IMR-90 (cell line): ENCODE measurements at regions not wholly inside any gene's neighbourhood (a gene's known extent, or its start where the extent isn't known, plus 50 kb on each side); places are given as distances from the start of the nearest gene placed in this dataset.

ENCODE experiments used
- ATAC-seq: fragments of 200-7000 bp; cut with Tn5 transposase; 2 replicates; pipeline ENCODE4 v1.9.1; 2020; ENCODE audit warnings: low read depth, mild to moderate bottlenecking, moderate library complexity
- BruUV-seq: library from RNA; stranded (reverse); fragments of 400-500 nt; replicated peaks from 2 replicates; lab custom pipeline; 2021; lab: Mats Ljungman, UMichigan
- CTCF ChIA-PET: fragments of 300-600 bp; formaldehyde crosslinking; extraction: SDS; loops from one replicate; lab custom pipeline; 2021; ENCODE audit warnings: antibody characterized with exemption; lab: Yijun Ruan, JAX
- POLR2A ChIA-PET: fragments of 300-600 bp; sonication (Branson Sonifier 250); formaldehyde crosslinking; loops from one replicate; lab custom pipeline; 2022; ENCODE audit warnings: antibody characterized with exemption; ENCODE audit not compliant: unreplicated experiment; lab: Charles Lee
- DNase-seq: peaks from one replicate; pipeline ENCODE4 v3.0.0; 2013
- H2AFZ ChIP-seq: replicated peaks from 2 replicates; pipeline ENCODE3; 2013; ENCODE audit warnings: low read length, mild to moderate bottlenecking; ENCODE audit not compliant: poor library complexity
- H2AK5ac ChIP-seq: 2 replicates; pipeline ENCODE4 v1.6.1; 2013; ENCODE audit warnings: low read depth, low read length, inconsistent platforms
- H2AK9ac ChIP-seq: replicated peaks from 2 replicates; pipeline ENCODE3; 2013; ENCODE audit warnings: mild to moderate bottlenecking, low read depth, low read length, moderate library complexity; ENCODE audit not compliant: poor library complexity
- H2BK120ac ChIP-seq: 2 replicates; pipeline ENCODE4 v1.6.1; 2013; ENCODE audit warnings: low read depth, low read length, inconsistent platforms
- H2BK15ac ChIP-seq: 3 replicates; pipeline ENCODE4 v1.6.1; 2013; ENCODE audit warnings: low read depth, low read length, inconsistent platforms
- H2BK20ac ChIP-seq: 2 replicates; pipeline ENCODE4 v1.6.1; 2013; ENCODE audit warnings: low read depth, mild to moderate bottlenecking, inconsistent platforms, low read length, moderate library complexity
- H2BK5ac ChIP-seq: 2 replicates; pipeline ENCODE4 v1.6.1; 2013; ENCODE audit warnings: mild to moderate bottlenecking, low read depth, low read length, inconsistent platforms; ENCODE audit not compliant: poor library complexity, severe bottlenecking
- H3K14ac ChIP-seq: replicated peaks from 2 replicates; pipeline ENCODE4 v1.6.1; 2013; ENCODE audit warnings: low read depth, low read length, inconsistent platforms
- H3K18ac ChIP-seq: 2 replicates; pipeline ENCODE4 v1.6.1; 2013; ENCODE audit warnings: low read depth, low read length, control low read depth
- H3K23ac ChIP-seq: 2 replicates; pipeline ENCODE4 v1.6.1; 2013; ENCODE audit warnings: low read depth, low read length, inconsistent platforms
- H3K27ac ChIP-seq: 2 replicates; pipeline ENCODE4 v1.5.1; 2013; ENCODE audit warnings: mild to moderate bottlenecking, control low read depth, low read length; ENCODE audit not compliant: insufficient read depth
- H3K27me3 ChIP-seq: 2 replicates; pipeline ENCODE4 v1.6.1; 2013; ENCODE audit warnings: low read length; ENCODE audit not compliant: control insufficient read depth, insufficient read depth
- H3K36me3 ChIP-seq: 2 replicates; pipeline ENCODE4 v1.6.1; 2013; ENCODE audit warnings: low read length, mixed read lengths; ENCODE audit not compliant: control insufficient read depth, insufficient read depth
- H3K4ac ChIP-seq: 2 replicates; pipeline ENCODE4 v1.6.1; 2013; ENCODE audit warnings: low read depth, low read length, inconsistent platforms
- H3K4me1 ChIP-seq: 2 replicates; pipeline ENCODE4 v1.6.1; 2013; ENCODE audit warnings: low read length, mixed read lengths; ENCODE audit not compliant: control insufficient read depth, insufficient read depth
- H3K4me2 ChIP-seq: 2 replicates; pipeline ENCODE4 v1.6.1; 2013; ENCODE audit warnings: low read depth, mild to moderate bottlenecking, control low read depth, low read length, moderate library complexity
- H3K4me3 ChIP-seq: 2 replicates; pipeline ENCODE4 v1.5.1; 2013; ENCODE audit warnings: low read depth, mild to moderate bottlenecking, control low read depth, low read length, moderate library complexity; ENCODE audit not compliant: insufficient read depth
- H3K56ac ChIP-seq: 2 replicates; pipeline ENCODE4 v1.6.1; 2013; ENCODE audit warnings: low read length, inconsistent platforms; ENCODE audit not compliant: insufficient read depth; ENCODE audit errors: extremely low read depth
- H3K79me1 ChIP-seq, 2 experiments: 2 replicates each; pipeline ENCODE4 v1.6.1; 2013; ENCODE audit warnings: low read length in 2 of 2, inconsistent platforms in 1 of 2, low read depth in 1 of 2
- H3K9ac ChIP-seq: 2 replicates; pipeline ENCODE4 v1.6.1; 2013; ENCODE audit warnings: low read depth, low read length, control low read depth
- H3K9me1 ChIP-seq: 2 replicates; pipeline ENCODE4 v1.6.1; 2013; ENCODE audit warnings: low read length, inconsistent platforms; ENCODE audit not compliant: insufficient read depth
- H3K9me3 ChIP-seq: 2 replicates; pipeline ENCODE4 v1.6.1; 2013; ENCODE audit warnings: low read length; ENCODE audit not compliant: control insufficient read depth, insufficient read depth
- H4K20me1 ChIP-seq: 2 replicates; pipeline ENCODE4 v1.6.1; 2013; ENCODE audit warnings: low read length, inconsistent platforms; ENCODE audit not compliant: insufficient read depth
- H4K5ac ChIP-seq: 2 replicates; pipeline ENCODE4 v1.6.1; 2013; ENCODE audit warnings: mild to moderate bottlenecking, low read depth, low read length, control low read depth
- H4K8ac ChIP-seq, 2 experiments: 2 replicates each; pipeline ENCODE4 v1.6.1; 2013; ENCODE audit warnings: low read depth in 2 of 2, low read length in 2 of 2, control low read depth in 1 of 2, inconsistent platforms in 1 of 2
- H4K91ac ChIP-seq: 2 replicates; pipeline ENCODE4 v1.6.1; 2013; ENCODE audit warnings: low read depth, low read length, inconsistent platforms; ENCODE audit not compliant: insufficient read depth
- CEBPB ChIP-seq: IDR thresholded peaks from 2 replicates; pipeline ENCODE4 v1.6.1; 2012; ENCODE audit warnings: low read depth, low read length, improper control_type of control experiment
- CHD1 ChIP-seq: IDR thresholded peaks from 2 replicates; pipeline ENCODE4 v1.6.1; 2012; ENCODE audit warnings: low read depth, low read length, improper control_type of control experiment
- POLR2A ChIP-seq: IDR thresholded peaks from 2 replicates; pipeline ENCODE4 v1.6.1; 2012; ENCODE audit warnings: mild to moderate bottlenecking, low read depth, low read length
- RFX5 ChIP-seq: IDR thresholded peaks from 2 replicates; pipeline ENCODE4 v1.8.0; 2012; ENCODE audit warnings: low read depth, mild to moderate bottlenecking, low read length, moderate library complexity
- SMC3 ChIP-seq: fragments of 150-350 bp; IDR thresholded peaks from 2 replicates; pipeline ENCODE4 v1.6.1; 2016; ENCODE audit warnings: low read depth, mild to moderate bottlenecking, antibody characterized with exemption, low read length, moderate library complexity
- WGBS, 2 experiments: methylation state at CpG; one replicate each; pipeline versions ENCODE4 v1.1.5 to v1.1.7; 2013; ENCODE audit warnings: missing lambda C conversion rate in 2 of 2; ENCODE audit not compliant: insufficient read length in 1 of 2; ENCODE audit errors: extremely low coverage in 2 of 2; 5-methylcytosine and 5-hydroxymethylcytosine counted together
- dilution Hi-C: fragments of 300-500 bp; cut with HindIII; formaldehyde crosslinking; loops from one replicate; pipeline ENCODE4 v1.14.3; 2018; ENCODE audit warnings: low sequenced_read_pairs; ENCODE audit not compliant: unreplicated experiment
- in situ Hi-C: fragments of 300-500 bp; cut with MboI; formaldehyde crosslinking; loops from 3 replicates; pipeline ENCODE4 v1.14.3; 2019; ENCODE audit warnings: low sequenced_read_pairs, inconsistent platforms, mixed read lengths
- intact Hi-C: fragments of 100-400 bp; cut with micrococcal nuclease; formaldehyde crosslinking; loops from 2 replicates; pipeline ENCODE4 v1.10.0; 2022

DNA sequence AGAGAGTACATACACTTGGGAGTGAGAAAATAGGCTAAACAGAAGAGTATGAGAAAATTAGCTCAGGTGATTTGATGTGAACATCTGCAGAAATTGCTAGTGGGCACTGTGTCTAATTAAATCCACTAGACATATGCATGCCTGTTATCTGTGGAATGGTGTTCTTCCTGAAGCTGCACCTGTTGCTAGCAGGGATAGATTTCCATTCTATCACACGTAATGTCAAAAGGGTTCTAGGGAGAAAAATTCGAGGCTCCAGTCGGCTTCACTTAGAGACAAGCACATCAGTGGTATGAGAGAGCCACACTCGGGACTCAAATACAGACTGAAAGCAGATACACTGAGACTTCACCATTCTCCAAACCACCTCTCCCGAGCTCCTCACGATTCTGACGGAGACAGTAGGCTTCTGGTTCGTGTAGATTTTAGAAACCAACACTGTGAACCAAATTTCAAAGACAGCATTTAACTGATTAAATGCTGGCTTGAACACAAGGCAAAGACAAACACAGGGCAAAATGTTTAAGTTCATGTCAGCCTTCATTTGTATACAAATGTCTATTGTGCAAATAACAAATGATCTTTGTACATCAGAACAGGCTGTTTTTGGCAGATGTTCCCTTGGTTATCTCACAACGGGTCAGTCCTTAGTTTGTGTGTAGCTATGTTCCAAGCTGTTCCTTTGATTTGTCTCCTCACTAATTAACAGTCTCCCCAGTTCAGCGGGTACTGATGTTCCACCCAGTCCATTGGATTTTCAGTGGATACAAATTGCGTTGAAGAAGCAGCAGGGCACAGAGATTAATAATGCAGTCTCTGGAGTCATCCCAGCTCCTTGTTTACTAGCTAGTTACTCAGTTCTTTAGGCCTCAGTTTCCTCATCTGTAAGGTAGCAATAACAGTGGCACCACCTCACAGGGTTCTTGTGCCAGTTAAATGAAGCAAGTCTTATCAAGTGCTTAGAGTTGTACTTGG, 131.0 kb upstream of the IFNGR1 start:
- in situ Hi-C loops: no loop called here
- WGBS, 2 experiments: no CpG with 5 or more reads among the region's 11 CpGs
- DNase-seq: no peak

More for the DNA sequence above, 131.0 kb upstream of the IFNGR1 start:
- Histone ChIP-seq H3K36me3 (no peaks in the 10 kb centered on the region), H2BK20ac (no peak overlapping the region), H2BK5ac (no peak overlapping the region), H2AK9ac (no peak overlapping the region), H2BK15ac (no peak overlapping the region), H2BK120ac (no peak overlapping the region), H3K4me2 (no peak overlapping the region; the same call in 1 of the 2 replicates), H3K27me3 (peaks cover 16% of the 10 kb centered on the region), H3K79me1 (no peaks in the 10 kb centered on the region), H3K14ac (no peak overlapping the region), H3K9me1 (no peaks in the 10 kb centered on the region), H3K4me3 (no peak overlapping the region), H4K8ac (no peak overlapping the region), H3K18ac (no peak overlapping the region), H2AK5ac (no peak overlapping the region), H4K91ac (no peak overlapping the region), H3K9ac (no peak overlapping the region), H4K5ac (no peak overlapping the region), H3K23ac (no peak overlapping the region), H3K4ac (no peak overlapping the region), H3K27ac (no peak overlapping the region), H3K56ac (no peak overlapping the region), H3K9me3 (no peaks in the 10 kb centered on the region), H3K4me1 (no peaks in the 10 kb centered on the region), H4K20me1 (no peaks in the 10 kb centered on the region), H2AFZ (no peak overlapping the region)
- POLR2A ChIA-PET: no interaction called here
- ATAC-seq: no peak
- intact Hi-C loops: no loop called here
- dilution Hi-C loops: no loop called here
- TF ChIP-seq CEBPB (no peak), SMC3 (no peak), RFX5 (no peak), CHD1 (no peak), POLR2A (no peak)
- no TSS peak for BruUV-seq
- CTCF ChIA-PET: no interaction called here
